ENCODE measurements at regions not wholly inside any gene's neighbourhood (a gene's known extent, or its start where the extent isn't known, plus 50 kb on each side); places are given as distances from the start of the nearest gene placed in this dataset.
A peak's percentile ranks its signal among the peaks of the same experiment; 100 is the strongest.
"Not testable (repeated sequence)": the region's sequence is repeated elsewhere in the genome, so short reads cannot be mapped to it uniquely, and the experiment has no call there.

DNA sequence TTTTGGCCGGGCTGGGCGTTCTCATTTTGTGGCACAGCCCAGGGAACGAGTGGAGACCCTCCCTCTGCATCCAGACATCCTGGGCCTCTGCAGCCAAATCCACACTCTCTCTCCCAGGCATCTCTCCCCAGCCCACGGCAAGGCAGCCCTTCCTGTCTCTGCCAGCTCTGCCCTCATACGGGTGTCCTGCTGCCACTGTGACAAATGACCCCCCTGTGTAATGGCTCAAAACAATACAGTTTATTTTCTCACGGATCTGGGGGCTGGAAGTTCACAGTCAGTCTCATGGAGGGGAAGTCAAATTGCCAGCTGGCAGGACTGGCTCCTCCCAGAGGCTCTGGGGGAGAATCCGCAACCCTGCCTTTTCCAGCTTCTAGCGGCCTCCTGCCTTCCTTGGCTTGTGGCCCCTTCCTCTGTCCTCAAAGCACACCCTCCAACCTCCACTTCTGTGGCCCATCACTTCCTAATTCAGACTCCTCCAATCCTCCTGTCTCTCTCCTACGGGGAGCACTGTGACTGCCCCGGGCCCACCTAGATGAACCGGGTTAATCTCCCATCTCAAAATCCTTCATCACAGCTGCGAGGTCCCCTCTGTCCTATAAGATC, 70.2 kb upstream of the COL5A1 start:
- Histone ChIP-seq H3K4me1 (no peaks in the 10 kb centered on the region), H3K9me3 (no peaks in the 10 kb centered on the region), H3K27me3 (no peaks in the 10 kb centered on the region), H3K36me3 (replicated peaks in 1 of 2; ENCODE audit: insufficient read depth in 1 of 2, low read depth in 2 of 2) (no peaks in the 10 kb centered on the region), H3K4me3 (no peak overlapping the region), H3K27ac (no peak overlapping the region)
- 58 to 60% methylated on average over 12 of the region's 12 CpGs for WGBS, 2 donors
- intact Hi-C loops (cut with DNase I), result no loop called here
- DNase-seq (peak in 2 of 4 donors; percentile 2 to 3), ATAC-seq (no peak)
- TF ChIP-seq, protein P1, sequence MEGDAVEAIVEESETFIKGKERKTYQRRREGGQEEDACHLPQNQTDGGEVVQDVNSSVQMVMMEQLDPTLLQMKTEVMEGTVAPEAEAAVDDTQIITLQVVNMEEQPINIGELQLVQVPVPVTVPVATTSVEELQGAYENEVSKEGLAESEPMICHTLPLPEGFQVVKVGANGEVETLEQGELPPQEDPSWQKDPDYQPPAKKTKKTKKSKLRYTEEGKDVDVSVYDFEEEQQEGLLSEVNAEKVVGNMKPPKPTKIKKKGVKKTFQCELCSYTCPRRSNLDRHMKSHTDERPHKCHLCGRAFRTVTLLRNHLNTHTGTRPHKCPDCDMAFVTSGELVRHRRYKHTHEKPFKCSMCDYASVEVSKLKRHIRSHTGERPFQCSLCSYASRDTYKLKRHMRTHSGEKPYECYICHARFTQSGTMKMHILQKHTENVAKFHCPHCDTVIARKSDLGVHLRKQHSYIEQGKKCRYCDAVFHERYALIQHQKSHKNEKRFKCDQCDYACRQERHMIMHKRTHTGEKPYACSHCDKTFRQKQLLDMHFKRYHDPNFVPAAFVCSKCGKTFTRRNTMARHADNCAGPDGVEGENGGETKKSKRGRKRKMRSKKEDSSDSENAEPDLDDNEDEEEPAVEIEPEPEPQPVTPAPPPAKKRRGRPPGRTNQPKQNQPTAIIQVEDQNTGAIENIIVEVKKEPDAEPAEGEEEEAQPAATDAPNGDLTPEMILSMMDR (IDR thresholded peaks at IDR 0.05), result no peak
- no peak for TF ChIP-seq POLR2A (IDR thresholded peaks at IDR 0.05)

DNA sequence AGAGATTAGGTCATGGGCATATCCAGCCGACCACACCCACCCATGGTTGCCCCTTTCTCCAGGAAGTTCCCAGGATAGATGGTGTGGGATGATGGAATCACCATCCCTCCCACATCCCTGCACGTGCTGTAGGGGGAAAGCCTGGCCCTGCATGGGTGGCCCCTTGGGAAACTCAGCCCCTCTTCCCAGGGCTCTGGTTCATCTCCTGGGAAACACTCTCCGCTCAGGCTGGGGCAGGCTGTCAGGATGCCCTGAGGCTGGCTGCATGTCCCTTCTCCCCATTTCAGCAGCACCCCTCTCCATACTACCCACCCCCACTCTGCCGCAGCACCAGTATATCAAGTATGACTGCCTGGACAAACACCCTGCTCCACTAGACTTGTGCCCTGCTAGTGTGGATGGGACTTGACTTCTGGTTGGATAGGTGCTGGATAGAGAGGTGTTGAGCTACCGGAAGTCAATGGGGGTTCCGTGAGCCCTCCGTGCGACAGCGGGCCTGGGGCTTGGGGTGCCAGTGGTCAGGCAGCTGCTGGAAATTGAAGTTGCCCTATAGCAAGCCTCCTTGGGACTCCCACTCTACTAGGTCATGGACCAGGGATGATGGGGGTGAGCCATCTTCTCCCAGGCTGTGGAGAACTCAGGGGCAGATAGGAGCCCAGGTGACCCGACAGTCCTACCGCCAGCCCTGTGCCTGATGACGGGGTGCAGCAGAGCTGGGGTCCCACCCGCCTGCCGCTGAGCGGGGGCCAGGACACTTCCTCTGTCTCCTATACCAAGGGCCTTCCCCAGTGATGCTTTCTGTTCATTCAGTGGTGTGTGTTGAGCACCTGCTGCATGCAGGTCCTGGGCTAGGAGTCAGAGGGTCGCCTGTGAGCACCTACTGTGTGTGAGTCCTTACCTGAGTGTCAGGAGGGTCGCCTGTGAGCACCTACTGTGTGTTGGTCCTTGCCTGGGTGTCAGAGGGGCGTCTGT, 69.4 kb upstream of the COL5A1 start:
- no peaks in the 10 kb centered on the region for H3K4me1 ChIP-seq
- intact Hi-C loops (cut with DNase I), result no loop called here
- H3K27me3 ChIP-seq, result no peaks in the 10 kb centered on the region
- TF ChIP-seq, protein P1 (IDR thresholded peaks at IDR 0.05), result no peak
- no peak for TF ChIP-seq POLR2A (IDR thresholded peaks at IDR 0.05)
- H3K27ac ChIP-seq, result no peak overlapping the region
- WGBS, 2 donors, result 65 to 69% methylated on average over 13 to 18 of the region's 18 CpGs
- peak in 2 of 4 donors; percentile 7 to 12 for DNase-seq
- no peak overlapping the region for H3K4me3 ChIP-seq
- no peak for ATAC-seq
- H3K9me3 ChIP-seq, result no peaks in the 10 kb centered on the region
- no peaks in the 10 kb centered on the region for H3K36me3 ChIP-seq (replicated peaks in 1 of 2; ENCODE audit: insufficient read depth in 1 of 2, low read depth in 2 of 2)

DNA sequence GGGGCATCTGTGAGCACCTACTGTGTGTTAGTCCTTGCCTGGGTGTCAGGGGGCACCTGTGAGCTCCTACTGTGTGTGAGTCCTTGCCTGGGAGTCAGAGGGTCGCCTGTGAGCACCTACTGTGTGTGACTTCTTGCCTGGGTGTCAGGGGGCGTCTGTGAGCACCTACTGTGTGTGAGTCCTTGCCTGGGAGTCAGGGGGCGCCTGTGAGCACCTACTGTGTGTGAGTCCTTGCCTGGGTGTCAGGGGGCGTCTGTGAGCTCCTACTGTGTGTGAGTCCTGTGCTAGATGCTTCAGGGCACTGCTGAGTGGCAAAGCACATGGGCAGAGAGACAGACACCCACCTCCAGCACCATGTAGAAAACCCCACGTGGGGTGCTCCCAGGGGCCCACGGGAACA, 66.9 kb upstream of the COL5A1 start:
- intact Hi-C loops (cut with DNase I); H3K36me3 ChIP-seq (replicated peaks in 1 of 2; ENCODE audit: insufficient read depth in 1 of 2, low read depth in 2 of 2); H3K27me3 ChIP-seq; H3K4me3 ChIP-seq; H3K9me3 ChIP-seq; H3K4me1 ChIP-seq; H3K27ac ChIP-seq; ATAC-seq; DNase-seq: not testable (repeated sequence)
- 46 to 54% methylated on average over 2 to 5 of the region's 6 CpGs for WGBS, 2 donors

DNA sequence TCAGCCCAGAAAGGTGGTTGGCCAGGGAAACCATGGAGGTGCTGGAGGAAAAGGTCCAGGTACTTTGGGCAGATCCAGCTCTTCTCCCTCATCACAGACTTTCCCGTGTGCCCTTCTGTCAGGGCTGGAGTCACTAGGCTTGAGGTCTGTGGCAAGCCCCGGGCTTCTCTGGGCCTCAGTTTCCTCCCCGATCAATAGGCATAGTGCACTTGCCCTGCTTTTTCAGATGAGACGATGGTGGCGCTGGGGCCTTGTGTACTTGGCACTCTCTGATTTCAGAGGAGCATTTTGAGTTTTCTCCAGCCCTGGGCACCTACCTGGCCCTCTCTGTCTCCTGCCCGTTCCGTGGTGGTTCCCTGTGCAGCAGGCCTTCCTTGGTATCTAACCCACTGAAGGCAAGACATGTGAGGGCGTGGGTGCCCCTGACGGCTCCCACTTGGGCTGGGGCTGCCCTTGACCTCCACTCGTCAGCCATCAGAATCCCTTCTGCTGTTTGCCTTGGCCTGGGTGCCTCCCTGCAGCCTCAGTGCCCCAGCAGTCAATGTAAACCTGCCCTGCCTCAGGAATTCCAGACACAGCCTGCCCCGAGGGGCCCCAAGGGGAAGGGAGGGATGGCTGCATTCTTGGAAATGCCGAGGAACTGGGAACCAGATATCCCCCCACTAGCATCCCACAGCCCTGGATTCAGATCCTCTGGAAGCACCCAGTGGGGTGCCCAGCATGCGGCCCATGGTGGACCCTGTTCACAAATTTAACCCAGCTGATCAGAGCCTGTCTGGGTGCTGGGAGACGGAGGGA, 66.3 kb upstream of the COL5A1 start:
- DNase-seq (no peak), ATAC-seq (no peak)
- Histone ChIP-seq H3K27ac (no peak overlapping the region), H3K4me1 (no peaks in the 10 kb centered on the region), H3K27me3 (peaks cover 0 to 7% of the 10 kb centered on the region in 2 donors), H3K36me3 (replicated peaks in 1 of 2; ENCODE audit: insufficient read depth in 1 of 2, low read depth in 2 of 2) (no peaks in the 10 kb centered on the region), H3K4me3 (no peak overlapping the region), H3K9me3 (no peaks in the 10 kb centered on the region)
- 57 to 59% methylated on average over 11 to 14 of the region's 14 CpGs for WGBS, 2 donors
- intact Hi-C loops (cut with DNase I), result no loop called here
- TF ChIP-seq POLR2A (IDR thresholded peaks at IDR 0.05), result no peak
- TF ChIP-seq, protein P1 (IDR thresholded peaks at IDR 0.05), result no peak

DNA sequence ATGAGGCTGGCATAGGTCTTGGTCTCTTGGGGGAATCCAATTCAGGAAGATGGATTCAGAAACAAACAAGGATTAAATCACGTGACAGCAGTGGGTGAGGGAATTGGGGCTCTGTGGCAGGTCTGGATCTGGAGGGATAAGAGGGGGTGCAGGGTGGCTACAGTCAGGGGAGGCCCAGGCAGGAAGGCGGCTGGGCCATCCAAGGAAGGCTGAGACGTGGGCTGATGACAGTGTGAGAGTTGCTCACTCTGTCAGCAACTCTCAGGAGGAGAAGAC, 65.8 kb upstream of the COL5A1 start:
- Histone ChIP-seq H3K9me3 (no peaks in the 10 kb centered on the region), H3K36me3 (replicated peaks in 1 of 2; ENCODE audit: insufficient read depth in 1 of 2, low read depth in 2 of 2) (no peaks in the 10 kb centered on the region), H3K27ac (no peak overlapping the region), H3K4me3 (no peak overlapping the region), H3K27me3 (peaks cover 0 to 7% of the 10 kb centered on the region in 2 donors), H3K4me1 (no peaks in the 10 kb centered on the region)
- intact Hi-C loops (cut with DNase I), result no loop called here
- TF ChIP-seq POLR2A (IDR thresholded peaks at IDR 0.05), result no peak
- TF ChIP-seq, protein P1 (IDR thresholded peaks at IDR 0.05), result no peak
- ATAC-seq (no peak), DNase-seq (no peak)
- 39 to 56% methylated on average over 3 of the region's 3 CpGs for WGBS, 2 donors

Measured in body of pancreas (tissue), 4 donors.